ENCODE measurements at regions not wholly inside any gene's neighbourhood (a gene's known extent, or its start where the extent isn't known, plus 50 kb on each side); places are given as distances from the start of the nearest gene placed in this dataset.

- Histone ChIP-seq H3K27me3 (replicated peaks in 1 of 7) (no peaks in the 10 kb centered on the region), H3K36me3 (no peaks in the 10 kb centered on the region), H3K9me3 (peaks cover 5 to 24% (median 18%) of the 10 kb centered on the region in 8 donors), H3K27ac (no peak overlapping the region), H3K4me1 (no peaks in the 10 kb centered on the region), H3K4me3 (no peak overlapping the region)
- intact Hi-C loops (cut with DNase I; ENCODE audit: low total_unique reads): no loop called here
- TF ChIP-seq POLR2AphosphoS5 (IDR thresholded peaks at IDR 0.05) (no peak), POLR2A (IDR thresholded peaks at IDR 0.05) (no peak), CTCF (IDR thresholded peaks at IDR 0.05 in 8 of 11, conservative IDR thresholded peaks at IDR 0.05 in 3 of 11) (no peak)
- no peak for DNase-seq
These were observed 606.9 kb upstream of the PCDH10 start for GRCh38 chr4:132542228-132542627.

GRCh38 chr4:132548463-132548862, 600.6 kb upstream of the PCDH10 start:
- Histone ChIP-seq H3K4me3 (no peak overlapping the region), H3K36me3 (no peaks in the 10 kb centered on the region), H3K9me3 (peaks cover 0 to 10% (median 8%) of the 10 kb centered on the region in 8 donors), H3K27me3 (replicated peaks in 1 of 7) (no peaks in the 10 kb centered on the region), H3K4me1 (no peaks in the 10 kb centered on the region), H3K27ac (no peak overlapping the region)
- TF ChIP-seq CTCF (IDR thresholded peaks at IDR 0.05 in 8 of 11, conservative IDR thresholded peaks at IDR 0.05 in 3 of 11) (no peak), POLR2AphosphoS5 (IDR thresholded peaks at IDR 0.05) (no peak), POLR2A (IDR thresholded peaks at IDR 0.05) (no peak)
- intact Hi-C loops (cut with DNase I; ENCODE audit: low total_unique reads): no loop called here
- no peak for DNase-seq
- 84 to 93% (median 91%) methylated on average over 4 of the region's 4 CpGs for WGBS, 5 donors

GRCh38 chr4:132556316-132556715, 592.8 kb upstream of the PCDH10 start:
- H3K27ac ChIP-seq: no peak overlapping the region
- TF ChIP-seq POLR2AphosphoS5 (IDR thresholded peaks at IDR 0.05) (no peak), CTCF (IDR thresholded peaks at IDR 0.05 in 8 of 11, conservative IDR thresholded peaks at IDR 0.05 in 3 of 11) (no peak), POLR2A (IDR thresholded peaks at IDR 0.05) (no peak)
- DNase-seq: no peak
- H3K4me3 ChIP-seq: no peak overlapping the region
- no peaks in the 10 kb centered on the region for H3K4me1 ChIP-seq
- peaks cover 0 to 4% (median 0%) of the 10 kb centered on the region in 8 donors for H3K9me3 ChIP-seq
- no peaks in the 10 kb centered on the region for H3K27me3 ChIP-seq (replicated peaks in 1 of 7)
- WGBS, 5 donors: 68 to 73% (median 70%) methylated on average over 3 of the region's 3 CpGs
- no peaks in the 10 kb centered on the region for H3K36me3 ChIP-seq
- intact Hi-C loops (cut with DNase I; ENCODE audit: low total_unique reads): no loop called here

- H3K4me3 ChIP-seq: no peak overlapping the region
- no peaks in the 10 kb centered on the region for H3K36me3 ChIP-seq
- peaks cover 0 to 4% (median 0%) of the 10 kb centered on the region in 8 donors for H3K9me3 ChIP-seq
- TF ChIP-seq POLR2AphosphoS5 (IDR thresholded peaks at IDR 0.05) (no peak), POLR2A (IDR thresholded peaks at IDR 0.05) (no peak), CTCF (IDR thresholded peaks at IDR 0.05 in 8 of 11, conservative IDR thresholded peaks at IDR 0.05 in 3 of 11) (no peak)
- H3K27ac ChIP-seq: no peak overlapping the region
- H3K27me3 ChIP-seq (replicated peaks in 1 of 7): no peaks in the 10 kb centered on the region
- no peaks in the 10 kb centered on the region for H3K4me1 ChIP-seq
- intact Hi-C loops (cut with DNase I; ENCODE audit: low total_unique reads): no loop called here
- no peak for DNase-seq
These were observed 591.4 kb upstream of the PCDH10 start for GRCh38 chr4:132557660-132558059.

Data from spleen (tissue), 11 donors.